Suprapubic skin (tissue), 4 donors: ENCODE measurements at regions not wholly inside any gene's neighbourhood (a gene's known extent, or its start where the extent isn't known, plus 50 kb on each side); places are given as distances from the start of the nearest gene placed in this dataset.

Experiments
- CTCF ChIP-seq, 2 donors: fragments of 200-600 bp in 1 of 2; fragments of 450-650 bp in 1 of 2; sonication (generic) in 1 of 2; IDR thresholded peaks; one replicate each; pipeline ENCODE4 v1.5.1; 2016 to 2019; ENCODE audit warnings: antibody characterized with exemption in 2 of 2, mild to moderate bottlenecking in 1 of 2, moderate library complexity in 1 of 2
- EP300 ChIP-seq: sonication (generic); formaldehyde crosslinking; IDR thresholded peaks from one replicate; pipeline ENCODE4 v1.6.1; 2017; ENCODE audit warnings: antibody characterized with exemption
- POLR2A ChIP-seq, 2 donors: fragments of 450-650 bp; IDR thresholded peaks; one replicate each; pipeline ENCODE4 v1.6.1; 2017; ENCODE audit warnings: antibody characterized with exemption in 2 of 2, mild to moderate bottlenecking in 2 of 2, moderate library complexity in 2 of 2
- POLR2AphosphoS5 ChIP-seq, 3 donors: sonication (generic); formaldehyde crosslinking; IDR thresholded peaks; one replicate each; pipeline ENCODE4 v1.6.1; 2017; ENCODE audit warnings: antibody characterized with exemption in 3 of 3

GRCh38 chr13:39804332-39805210 is 149.1 kb downstream of the COG6 start:
- no peak for TF ChIP-seq POLR2A (IDR thresholded peaks at IDR 0.05)
- TF ChIP-seq CTCF (IDR thresholded peaks at IDR 0.05), result no peak
- no peak for TF ChIP-seq EP300
- TF ChIP-seq POLR2AphosphoS5 (IDR thresholded peaks at IDR 0.05), result no peak
